Dermis blood vessel endothelial cell (primary cell): ENCODE measurements at regions not wholly inside any gene's neighbourhood (a gene's known extent, or its start where the extent isn't known, plus 50 kb on each side); places are given as distances from the start of the nearest gene placed in this dataset.

Source experiments
- DNase-seq: peaks from one replicate; pipeline ENCODE4 v3.0.0; 2010

DNA sequence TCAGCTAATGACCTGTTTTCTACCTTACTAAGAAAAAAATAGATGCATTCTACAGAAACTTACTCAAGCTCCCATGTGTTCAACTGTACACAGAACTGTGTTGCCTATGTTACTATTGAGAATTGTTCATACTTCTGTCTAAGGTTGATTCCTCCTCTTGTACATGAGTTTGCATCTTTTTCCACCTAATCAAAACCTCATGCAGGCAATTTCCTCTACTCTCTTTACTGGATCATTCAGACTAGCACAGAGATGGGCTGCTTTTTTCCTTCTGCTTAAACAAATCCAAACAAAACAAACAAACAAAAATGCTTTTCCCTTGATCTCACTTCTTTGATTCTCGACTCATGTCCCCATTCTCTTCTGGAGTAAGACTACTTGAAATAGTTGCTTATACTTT lies 58.8 kb upstream of the PTGFR start:
- DNase-seq, result no peak

GRCh38 chr1:78434351-78434750 lies 56.4 kb upstream of the PTGFR start:
- DNase-seq, result no peak

DNA sequence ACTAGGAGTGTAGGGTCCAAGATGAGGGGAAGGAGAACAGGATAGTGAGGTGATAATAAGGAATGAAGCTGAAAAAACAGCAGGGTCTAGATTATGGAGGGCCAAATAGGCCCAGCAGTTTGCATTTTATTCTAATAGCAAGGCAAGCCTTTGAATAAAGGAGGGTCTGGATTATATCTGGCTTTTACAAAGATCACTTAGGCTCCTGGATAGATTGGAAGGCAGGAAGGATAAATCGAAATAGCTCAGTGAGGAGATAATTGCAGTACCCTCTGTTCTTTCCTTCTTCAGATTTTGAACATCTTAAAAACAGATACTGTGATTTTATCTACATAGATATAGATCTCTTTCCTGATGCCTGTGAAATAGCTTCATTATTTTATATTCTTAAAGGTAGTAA lies 53.8 kb upstream of the PTGFR start:
- DNase-seq, result no peak

DNA sequence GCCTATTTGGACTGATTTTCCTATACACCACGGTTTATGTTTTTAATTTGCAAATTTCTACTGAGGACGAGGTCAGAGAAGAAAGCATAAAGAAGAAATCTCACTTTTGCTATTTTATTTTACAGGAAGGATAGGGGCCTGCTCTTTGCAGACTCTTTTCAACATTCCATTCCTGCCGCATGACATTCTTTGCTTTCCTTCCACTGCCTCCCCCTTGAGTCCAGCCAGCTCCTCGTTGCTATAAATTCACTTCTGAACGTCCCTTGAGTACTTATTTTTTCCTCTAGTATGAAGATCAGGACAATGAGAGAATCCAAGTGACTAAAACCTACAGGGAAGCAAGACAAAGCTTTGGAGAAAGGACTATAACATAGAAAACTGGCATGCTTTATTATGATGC lies 53.4 kb upstream of the PTGFR start:
- no peak for DNase-seq

DNA sequence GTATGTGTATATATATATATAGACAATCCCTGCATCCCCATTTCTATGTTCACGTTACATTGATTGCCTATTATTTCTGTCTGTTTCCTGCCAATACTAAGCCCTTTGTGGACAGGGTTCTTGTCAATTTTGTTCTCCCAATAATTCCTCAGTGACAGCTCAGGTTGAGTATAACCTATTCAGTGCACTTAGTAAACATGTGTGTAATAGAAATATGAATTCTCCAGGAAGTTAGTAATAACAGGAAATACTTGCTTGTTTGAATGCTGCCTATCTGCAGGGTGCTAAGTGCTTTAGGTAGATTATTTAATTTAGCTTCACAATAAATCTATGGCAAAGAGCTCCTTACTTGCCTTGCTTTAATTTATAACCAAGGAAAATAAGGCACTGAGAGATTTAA lies 52.8 kb upstream of the PTGFR start:
- no peak for DNase-seq

GRCh38 chr1:78440381-78440793 lies 50.4 kb upstream of the PTGFR start:
- DNase-seq, result no peak
